T-helper 2 cell treated with Interferon-gamma antibody and Interleukin-4, amounts not matched to agents 5 μg/mL and 100 μg/mL, for 36 hours (primary cell): ENCODE measurements at regions not wholly inside any gene's neighbourhood (a gene's known extent, or its start where the extent isn't known, plus 50 kb on each side); places are given as distances from the start of the nearest gene placed in this dataset.
"Not testable (repeated sequence)": the region's sequence is repeated elsewhere in the genome, so short reads cannot be mapped to it uniquely, and the experiment has no call there.

Source experiments
- DNase-seq: peaks from one replicate; pipeline ENCODE4 v3.0.0; 2021; ENCODE audit warnings: low spot score
- H3K27ac Mint-ChIP-seq: one replicate; pipeline ENCODE4 v1.8.0; 2021; ENCODE audit warnings: mild to moderate bottlenecking, mixed read lengths
- H3K27me3 Mint-ChIP-seq: one replicate; pipeline ENCODE4 v1.8.0; 2021; ENCODE audit warnings: low read depth, mixed read lengths
- H3K36me3 Mint-ChIP-seq: one replicate; pipeline ENCODE4 v1.8.0; 2021; ENCODE audit warnings: low read depth, mixed read lengths
- H3K4me1 Mint-ChIP-seq: one replicate; pipeline ENCODE4 v1.8.0; 2021; ENCODE audit warnings: low read depth, mixed read lengths
- H3K4me3 Mint-ChIP-seq: one replicate; pipeline ENCODE4 v1.8.0; 2022; ENCODE audit warnings: mild to moderate bottlenecking, moderate library complexity, mixed read lengths
- H3K9me3 Mint-ChIP-seq: one replicate; pipeline ENCODE4 v1.8.0; 2021; ENCODE audit warnings: mixed read lengths

DNA sequence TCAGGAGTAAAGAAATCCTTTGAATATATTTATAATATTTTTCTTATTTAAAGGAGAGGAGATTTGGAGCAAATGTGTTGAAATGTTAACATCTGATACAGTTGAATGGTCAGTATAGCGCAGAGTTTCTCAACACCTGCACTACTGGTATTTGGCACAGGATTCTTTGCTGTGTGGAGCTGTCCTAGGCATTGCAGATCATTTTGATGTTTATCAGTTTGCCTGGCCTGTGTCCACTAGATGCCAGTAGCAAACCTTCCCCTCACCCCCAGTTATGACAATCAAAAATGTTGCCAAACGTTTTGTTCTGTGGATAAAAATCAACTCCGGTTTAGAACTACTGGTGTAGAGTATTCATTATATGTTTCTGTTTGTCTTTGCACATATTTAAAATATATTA is 765.3 kb upstream of the SLIT2 start:
- no peaks in the 10 kb centered on the region for H3K36me3 Mint-ChIP-seq
- no peak for DNase-seq
- no peaks in the 10 kb centered on the region for H3K4me1 Mint-ChIP-seq
- no peaks in the 10 kb centered on the region for H3K27me3 Mint-ChIP-seq
- H3K4me3 Mint-ChIP-seq = no peak overlapping the region
- H3K9me3 Mint-ChIP-seq = peaks cover 11% of the 10 kb centered on the region
- H3K27ac Mint-ChIP-seq = no peak overlapping the region

DNA sequence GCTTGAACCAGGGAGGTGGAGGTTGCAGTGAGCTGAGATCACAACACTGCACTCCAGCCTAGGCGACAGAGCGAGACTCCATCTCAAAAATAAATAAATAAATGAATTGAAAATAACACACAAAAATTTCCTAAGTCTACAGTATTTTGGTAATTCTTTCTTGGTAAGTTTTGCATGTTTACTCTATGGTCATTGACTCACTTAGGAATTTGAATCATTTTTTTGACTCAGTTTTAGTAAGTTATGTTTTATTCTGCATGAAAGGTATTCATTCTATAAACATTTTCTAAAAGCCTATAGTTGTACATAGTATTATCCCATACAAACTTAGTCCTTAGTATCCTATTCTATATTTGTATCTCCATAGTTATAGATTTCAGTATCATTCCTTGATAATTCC is 772.9 kb upstream of the SLIT2 start:
- peaks cover 13% of the 10 kb centered on the region for H3K9me3 Mint-ChIP-seq

DNA sequence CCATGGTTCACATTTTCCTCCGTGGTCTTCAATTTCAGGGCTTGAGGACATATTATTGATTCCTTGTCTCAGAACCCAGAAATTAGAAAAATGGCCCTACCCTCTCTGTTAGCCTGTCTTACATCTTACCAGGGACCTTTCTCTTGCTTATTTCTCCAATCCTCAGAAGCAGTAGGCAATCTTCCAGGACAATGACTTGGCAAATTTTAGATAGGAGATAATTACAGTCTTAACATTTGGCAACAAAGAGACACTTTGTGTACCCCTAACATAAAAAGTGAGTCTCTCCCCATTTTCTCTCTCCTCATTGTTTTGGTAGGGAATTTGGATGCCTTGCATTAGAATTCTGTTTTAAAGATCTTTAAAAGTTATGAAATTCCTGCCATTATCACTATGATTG is 778.1 kb upstream of the SLIT2 start:
- DNase-seq = no peak
- Mint-ChIP-seq H3K4me1 (no peaks in the 10 kb centered on the region), H3K27me3 (no peaks in the 10 kb centered on the region), H3K27ac (no peak overlapping the region), H3K9me3 (peaks cover 42% of the 10 kb centered on the region), H3K4me3 (no peak overlapping the region), H3K36me3 (no peaks in the 10 kb centered on the region)

More for the DNA sequence above, 772.9 kb upstream of the SLIT2 start:
- H3K4me1 Mint-ChIP-seq = no peaks in the 10 kb centered on the region
- H3K27me3 Mint-ChIP-seq = no peaks in the 10 kb centered on the region
- DNase-seq = no peak
- no peak overlapping the region for H3K27ac Mint-ChIP-seq
- no peaks in the 10 kb centered on the region for H3K36me3 Mint-ChIP-seq
- H3K4me3 Mint-ChIP-seq = no peak overlapping the region

DNA sequence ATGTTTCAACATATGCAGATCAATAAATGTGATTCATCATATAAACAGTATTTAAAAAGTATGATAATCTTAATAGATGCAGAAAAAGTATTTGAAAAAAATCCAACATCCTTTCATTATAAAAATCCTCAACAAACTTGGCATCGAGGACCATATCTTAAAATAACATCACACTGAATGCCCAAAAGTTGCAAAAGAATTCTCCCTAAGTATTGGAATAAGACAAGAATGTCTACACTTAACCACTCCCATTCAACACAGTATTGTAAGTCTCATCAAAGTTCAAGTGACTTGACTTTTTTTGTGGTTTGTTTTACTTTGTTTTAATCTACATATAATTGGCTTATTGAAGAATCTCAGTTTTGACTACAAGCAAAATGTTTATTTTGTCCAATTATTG is 779.0 kb upstream of the SLIT2 start:
- H3K27me3 Mint-ChIP-seq = no peaks in the 10 kb centered on the region
- DNase-seq = no peak
- no peaks in the 10 kb centered on the region for H3K4me1 Mint-ChIP-seq
- H3K9me3 Mint-ChIP-seq = peaks cover 42% of the 10 kb centered on the region
- no peaks in the 10 kb centered on the region for H3K36me3 Mint-ChIP-seq
- no peak overlapping the region for H3K27ac Mint-ChIP-seq
- no peak overlapping the region for H3K4me3 Mint-ChIP-seq

DNA sequence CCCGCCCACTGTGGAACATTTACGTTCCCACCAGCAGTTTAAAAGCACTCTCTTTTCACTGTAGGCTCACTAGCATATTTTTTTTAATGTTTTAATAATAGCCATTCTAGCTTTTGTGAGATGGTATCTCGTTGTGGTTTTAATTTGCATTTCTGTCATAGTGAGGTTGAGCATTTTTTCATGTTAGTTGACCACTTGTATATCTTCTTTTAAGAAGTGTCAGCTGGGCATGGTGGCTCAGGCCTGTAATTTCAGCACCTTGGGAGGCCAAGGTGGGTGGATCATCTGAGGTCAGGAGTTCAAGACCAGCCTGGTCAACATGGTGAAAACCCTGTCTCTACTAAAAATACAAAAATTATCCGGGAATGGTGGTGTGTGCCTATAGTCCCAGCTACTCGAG is 781.7 kb upstream of the SLIT2 start:
- H3K9me3 Mint-ChIP-seq = peaks cover 41% of the 10 kb centered on the region
- not testable (repeated sequence) for H3K36me3 Mint-ChIP-seq, H3K27me3 Mint-ChIP-seq

DNA sequence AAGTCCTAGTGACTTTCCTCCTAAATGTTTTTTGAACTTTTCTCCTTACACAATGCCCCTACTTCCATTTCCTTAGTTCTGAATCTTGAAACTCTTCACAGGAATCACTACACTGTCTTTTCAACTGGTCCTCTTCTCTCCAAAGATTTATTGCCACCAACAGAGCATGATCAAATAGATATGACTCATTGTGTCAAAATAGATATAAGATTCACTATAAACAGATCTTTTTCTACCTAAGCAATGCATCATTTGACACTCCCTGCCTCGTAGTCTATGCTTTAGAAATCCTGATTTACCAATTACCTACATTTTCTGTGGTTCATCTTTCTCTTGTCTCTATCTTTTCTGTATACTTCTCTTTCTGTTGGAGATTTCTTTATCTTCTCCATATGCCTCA is 789.6 kb upstream of the SLIT2 start:
- no peaks in the 10 kb centered on the region for H3K27me3 Mint-ChIP-seq
- H3K4me3 Mint-ChIP-seq = no peak overlapping the region
- H3K9me3 Mint-ChIP-seq = peaks cover 13% of the 10 kb centered on the region
- H3K36me3 Mint-ChIP-seq = no peaks in the 10 kb centered on the region
- DNase-seq = no peak
- no peaks in the 10 kb centered on the region for H3K4me1 Mint-ChIP-seq
- no peak overlapping the region for H3K27ac Mint-ChIP-seq

More for the DNA sequence above, 781.7 kb upstream of the SLIT2 start:
- not testable (repeated sequence) for H3K27ac Mint-ChIP-seq, H3K4me1 Mint-ChIP-seq, H3K4me3 Mint-ChIP-seq, DNase-seq

DNA sequence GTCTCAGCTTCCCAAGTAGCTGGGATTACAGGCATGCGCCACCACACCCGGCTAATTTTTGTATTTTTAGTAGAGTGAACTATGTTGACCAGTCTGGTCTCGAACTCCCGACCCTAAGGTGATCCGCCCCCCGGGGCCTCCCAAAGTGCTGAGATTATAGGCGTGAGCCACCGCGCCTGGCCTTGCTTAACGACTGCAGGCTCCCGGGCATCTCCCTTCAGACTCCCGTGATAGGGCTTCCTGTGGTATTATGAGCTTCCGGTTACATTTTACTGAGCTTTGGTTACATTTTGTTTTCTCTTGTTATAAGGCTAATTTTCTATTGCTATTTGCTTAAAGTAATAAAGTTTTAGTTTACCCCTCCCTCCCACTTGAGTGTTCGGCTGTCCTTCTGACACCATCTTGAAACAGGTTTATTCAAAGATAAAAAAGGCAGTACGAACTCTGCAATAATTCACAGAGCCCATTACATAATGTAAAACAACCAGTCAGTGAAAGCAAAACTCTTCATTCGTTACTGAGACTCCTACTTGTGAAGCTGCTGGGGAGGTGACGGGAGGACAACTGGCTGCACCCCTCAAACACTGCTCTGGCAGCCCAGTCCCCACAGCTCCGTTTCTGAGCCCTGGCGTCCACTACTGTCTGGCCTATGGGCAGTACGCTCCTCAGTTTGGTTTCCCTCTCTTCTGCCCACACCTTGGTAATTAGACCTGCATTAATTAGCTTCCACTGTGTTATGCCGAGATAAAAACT is 795.7 kb upstream of the SLIT2 start:
- no peak for DNase-seq
- H3K4me3 Mint-ChIP-seq = no peak overlapping the region
- no peaks in the 10 kb centered on the region for H3K4me1 Mint-ChIP-seq
- H3K36me3 Mint-ChIP-seq = no peaks in the 10 kb centered on the region
- no peaks in the 10 kb centered on the region for H3K27me3 Mint-ChIP-seq
- peaks cover 36% of the 10 kb centered on the region for H3K9me3 Mint-ChIP-seq
- no peak overlapping the region for H3K27ac Mint-ChIP-seq

DNA sequence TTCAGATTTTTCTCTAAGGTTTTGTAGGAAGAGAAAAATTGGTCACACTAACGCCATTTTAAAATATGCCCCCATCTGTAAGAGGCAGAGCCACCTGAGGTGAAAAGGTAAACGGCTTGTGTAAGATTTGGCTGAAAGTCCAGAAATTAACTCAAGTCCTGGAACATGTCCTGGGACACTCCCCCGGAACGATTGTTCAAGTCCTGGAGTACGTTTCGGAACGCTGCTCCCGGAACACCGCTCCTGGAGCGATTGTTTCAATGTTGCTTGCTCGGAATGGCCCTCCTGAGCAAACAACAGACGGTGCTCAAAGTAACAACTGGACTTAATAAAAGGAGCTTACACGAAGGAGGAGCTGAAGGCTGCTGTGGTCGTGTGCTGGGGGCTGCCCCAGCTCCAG is 796.5 kb upstream of the SLIT2 start:
- no peak for DNase-seq
- Mint-ChIP-seq H3K27ac (no peak overlapping the region), H3K4me1 (no peaks in the 10 kb centered on the region), H3K36me3 (no peaks in the 10 kb centered on the region), H3K9me3 (peaks cover 38% of the 10 kb centered on the region), H3K4me3 (no peak overlapping the region), H3K27me3 (no peaks in the 10 kb centered on the region)

DNA sequence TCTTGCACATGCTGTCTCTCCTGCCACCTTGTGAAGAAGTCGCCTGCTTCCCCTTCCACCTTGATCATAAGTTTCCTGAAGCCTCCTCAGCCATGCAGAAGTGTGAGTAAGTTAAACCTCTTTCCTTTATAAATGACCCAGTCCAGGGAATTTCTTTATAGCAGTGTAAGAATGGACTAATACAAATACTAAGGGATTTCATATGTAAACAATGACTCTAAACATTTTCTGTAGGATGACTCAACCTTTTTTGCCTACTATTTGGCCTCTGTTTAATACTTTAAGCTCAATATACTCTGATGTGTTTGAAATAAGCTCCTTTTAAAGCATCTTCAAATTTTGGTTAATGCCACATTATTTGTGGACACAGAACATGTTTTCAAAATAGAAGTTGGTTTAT is 813.5 kb upstream of the SLIT2 start:
- H3K4me1 Mint-ChIP-seq = no peaks in the 10 kb centered on the region
- DNase-seq = no peak
- no peaks in the 10 kb centered on the region for H3K36me3 Mint-ChIP-seq
- H3K4me3 Mint-ChIP-seq = no peak overlapping the region
- H3K27me3 Mint-ChIP-seq = no peaks in the 10 kb centered on the region
- H3K27ac Mint-ChIP-seq = no peak overlapping the region
- H3K9me3 Mint-ChIP-seq = peaks cover 49% of the 10 kb centered on the region

DNA sequence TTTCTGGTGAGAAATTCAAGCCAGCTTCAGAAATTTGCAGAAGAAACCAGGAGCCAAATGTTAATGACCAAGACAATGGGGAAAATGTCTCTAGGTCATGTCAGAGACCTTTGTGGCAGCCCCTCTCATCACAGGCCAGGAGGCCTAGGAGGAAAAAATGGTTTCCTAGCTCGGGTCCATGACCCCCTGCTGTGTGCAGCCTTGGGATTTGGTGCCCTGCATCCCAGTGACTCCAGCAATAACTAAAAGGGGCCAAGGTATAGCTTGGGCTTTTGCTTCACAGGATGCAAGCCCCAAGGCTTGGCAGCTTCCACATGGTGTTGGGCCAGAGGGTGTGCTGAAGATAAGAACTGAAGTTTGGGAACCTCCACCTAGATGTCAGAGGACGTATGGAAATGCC is 814.7 kb upstream of the SLIT2 start:
- Mint-ChIP-seq H3K4me3 (no peak overlapping the region), H3K27me3 (no peaks in the 10 kb centered on the region), H3K4me1 (no peaks in the 10 kb centered on the region), H3K27ac (no peak overlapping the region), H3K36me3 (no peaks in the 10 kb centered on the region), H3K9me3 (peaks cover 40% of the 10 kb centered on the region)
- DNase-seq = no peak

DNA sequence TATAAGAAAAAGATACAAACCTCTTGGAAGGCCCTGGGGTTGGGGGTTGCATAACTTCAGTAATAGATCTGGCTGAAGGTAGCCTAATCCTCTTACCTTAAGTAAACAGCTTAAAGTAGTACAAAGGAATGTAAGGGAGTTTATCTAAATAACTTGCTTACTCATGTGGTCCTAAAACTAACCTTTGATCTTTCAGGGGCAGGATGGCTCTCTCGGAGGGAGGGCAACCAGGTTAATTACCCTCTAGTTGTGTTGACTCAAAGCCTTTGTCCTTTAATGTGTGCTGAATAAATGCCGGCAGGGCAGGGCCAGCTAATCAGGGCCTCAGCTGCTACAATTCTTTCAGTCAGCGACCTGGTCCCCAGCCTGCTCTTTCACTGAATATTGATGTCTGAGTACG is 822.0 kb upstream of the SLIT2 start:
- Mint-ChIP-seq H3K27me3 (no peaks in the 10 kb centered on the region), H3K4me3 (no peak overlapping the region), H3K9me3 (peaks cover 34% of the 10 kb centered on the region), H3K36me3 (no peaks in the 10 kb centered on the region), H3K27ac (no peak overlapping the region), H3K4me1 (no peaks in the 10 kb centered on the region)
- no peak for DNase-seq

DNA sequence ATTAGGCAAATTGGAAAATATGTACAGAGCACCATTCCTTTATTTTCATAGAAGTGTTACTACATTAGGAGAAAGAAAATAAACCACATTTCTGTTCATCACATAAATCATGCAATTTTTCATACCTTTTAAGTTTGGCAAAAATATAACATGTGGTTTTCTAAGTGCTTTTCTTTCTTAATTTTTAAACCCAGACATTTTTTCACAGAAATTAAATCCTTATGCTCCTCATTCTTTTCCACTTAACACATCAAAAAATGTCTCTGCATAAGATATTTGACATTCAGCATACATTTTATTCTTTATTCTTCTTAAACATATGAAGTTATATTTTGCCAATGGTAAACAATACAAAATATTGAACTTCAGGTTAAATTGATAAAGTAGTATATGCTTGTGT is 826.6 kb upstream of the SLIT2 start:
- H3K27me3 Mint-ChIP-seq = no peaks in the 10 kb centered on the region
- no peaks in the 10 kb centered on the region for H3K4me1 Mint-ChIP-seq
- H3K36me3 Mint-ChIP-seq = no peaks in the 10 kb centered on the region
- no peak for DNase-seq
- peaks cover 24% of the 10 kb centered on the region for H3K9me3 Mint-ChIP-seq
- no peak overlapping the region for H3K27ac Mint-ChIP-seq
- H3K4me3 Mint-ChIP-seq = no peak overlapping the region

DNA sequence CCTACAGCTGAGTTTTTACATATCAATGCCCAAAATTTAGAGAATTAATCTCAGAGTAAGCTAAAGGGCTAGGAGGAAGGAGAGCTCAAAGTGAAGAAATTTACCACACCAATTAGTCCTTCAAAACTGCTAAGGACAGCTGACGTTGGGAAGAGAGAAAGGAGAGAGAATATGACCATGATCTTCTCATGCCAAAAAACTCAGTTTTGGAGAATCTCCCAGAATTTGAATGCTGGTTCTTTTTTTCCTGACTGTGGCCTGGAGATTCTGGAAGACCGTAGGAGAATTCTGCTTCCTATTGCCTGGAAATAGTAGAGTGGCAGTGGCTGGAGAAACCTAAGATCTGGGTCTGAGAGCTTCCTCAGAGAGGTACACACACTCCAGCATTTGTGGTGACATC is 834.4 kb upstream of the SLIT2 start:
- H3K27me3 Mint-ChIP-seq = no peaks in the 10 kb centered on the region
- H3K9me3 Mint-ChIP-seq = peaks cover 37% of the 10 kb centered on the region
- no peak overlapping the region for H3K27ac Mint-ChIP-seq
- H3K36me3 Mint-ChIP-seq = no peaks in the 10 kb centered on the region
- H3K4me3 Mint-ChIP-seq = no peak overlapping the region
- DNase-seq = no peak
- no peaks in the 10 kb centered on the region for H3K4me1 Mint-ChIP-seq

DNA sequence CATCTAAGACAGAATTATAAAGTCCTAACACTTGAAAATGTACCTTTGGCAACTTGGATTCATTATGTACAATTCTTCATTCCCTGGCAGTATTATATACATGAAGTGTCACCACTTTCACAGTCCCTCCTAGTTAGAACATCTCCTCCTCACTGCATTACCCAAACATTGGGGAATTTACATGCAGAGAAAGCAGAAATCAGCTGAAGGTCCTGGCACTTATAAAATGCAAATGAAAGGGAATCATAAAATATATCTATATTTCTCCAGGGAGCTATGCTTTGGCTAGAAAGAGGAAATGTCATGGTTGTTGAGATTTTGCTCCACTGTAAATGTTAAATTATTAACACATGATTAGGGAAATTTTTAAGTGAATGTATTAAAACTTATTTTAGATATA is 835.6 kb upstream of the SLIT2 start:
- no peak overlapping the region for H3K27ac Mint-ChIP-seq
- H3K9me3 Mint-ChIP-seq = peaks cover 36% of the 10 kb centered on the region
- no peak for DNase-seq
- no peaks in the 10 kb centered on the region for H3K4me1 Mint-ChIP-seq
- no peak overlapping the region for H3K4me3 Mint-ChIP-seq
- H3K27me3 Mint-ChIP-seq = no peaks in the 10 kb centered on the region
- no peaks in the 10 kb centered on the region for H3K36me3 Mint-ChIP-seq

DNA sequence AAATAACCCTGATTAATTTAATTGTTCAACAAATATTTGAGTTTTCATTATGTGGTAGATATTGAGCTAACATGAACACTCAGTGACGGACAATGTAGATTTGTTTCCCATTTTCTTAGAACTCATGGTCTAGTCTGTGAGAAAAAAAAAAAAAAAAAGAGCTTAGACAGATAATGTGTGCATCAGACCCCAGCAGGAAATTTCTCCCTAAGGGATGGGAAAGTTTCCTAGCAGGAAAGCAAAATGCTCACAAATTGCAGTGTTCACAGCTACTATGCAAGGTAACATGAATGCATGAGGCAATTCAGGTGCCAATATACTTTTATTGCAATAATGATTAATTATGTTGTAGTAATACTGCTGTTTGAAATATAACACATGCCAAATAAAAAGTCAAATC is 843.2 kb upstream of the SLIT2 start:
- no peaks in the 10 kb centered on the region for H3K36me3 Mint-ChIP-seq

More for the DNA sequence above, 843.2 kb upstream of the SLIT2 start:
- no peak overlapping the region for H3K27ac Mint-ChIP-seq
- no peaks in the 10 kb centered on the region for H3K27me3 Mint-ChIP-seq
- H3K4me3 Mint-ChIP-seq = no peak overlapping the region
- no peaks in the 10 kb centered on the region for H3K4me1 Mint-ChIP-seq
- DNase-seq = no peak
- H3K9me3 Mint-ChIP-seq = peaks cover 33% of the 10 kb centered on the region
